HG03139 (cell line): ENCODE measurements at regions not wholly inside any gene's neighbourhood (a gene's known extent, or its start where the extent isn't known, plus 50 kb on each side); places are given as distances from the start of the nearest gene placed in this dataset.
A peak's percentile ranks its signal among the peaks of the same experiment; 100 is the strongest.

Experiments
- ATAC-seq: cut with Tn5 transposase; IDR thresholded peaks from one replicate; pipeline ENCODE4 v1.9.1; 2021; ENCODE audit not compliant: unreplicated experiment

- ATAC-seq: no peak
These were observed 127.7 kb downstream of the DMRTA2 start for GRCh38 chr1:50295566-50295965.

GRCh38 chr1:50292276-50292675 lies 131.0 kb downstream of the DMRTA2 start:
- no peak for ATAC-seq

- peak; percentile 56 for ATAC-seq
These were observed 133.7 kb downstream of the DMRTA2 start for GRCh38 chr1:50289495-50289894.

- ATAC-seq: no peak
These were observed 137.2 kb downstream of the DMRTA2 start for GRCh38 chr1:50285994-50286393.

- ATAC-seq: no peak
These were observed 143.5 kb downstream of the DMRTA2 start for GRCh38 chr1:50279622-50280330.

GRCh38 chr1:50278961-50279360 lies 144.3 kb downstream of the DMRTA2 start:
- ATAC-seq: no peak

- ATAC-seq: no peak
These were observed 144.8 kb downstream of the DMRTA2 start for GRCh38 chr1:50278410-50278809.

GRCh38 chr1:50275566-50275965 lies 147.7 kb downstream of the DMRTA2 start:
- ATAC-seq: no peak

- ATAC-seq: no peak
These were observed 150.3 kb downstream of the DMRTA2 start for GRCh38 chr1:50272912-50273311.

GRCh38 chr1:50271968-50272578 lies 151.2 kb downstream of the DMRTA2 start:
- no peak for ATAC-seq

GRCh38 chr1:50271337-50271736 lies 151.9 kb downstream of the DMRTA2 start:
- no peak for ATAC-seq

- ATAC-seq: no peak
These were observed 152.3 kb downstream of the DMRTA2 start for GRCh38 chr1:50270926-50271325.

GRCh38 chr1:50268049-50268448 lies 155.2 kb downstream of the DMRTA2 start:
- no peak for ATAC-seq

GRCh38 chr1:50266509-50266908 lies 156.7 kb downstream of the DMRTA2 start:
- ATAC-seq: no peak

GRCh38 chr1:50265790-50266314 lies 157.1 kb downstream of the ELAVL4 start:
- no peak for ATAC-seq

- no peak for ATAC-seq
These were observed 155.9 kb downstream of the ELAVL4 start for GRCh38 chr1:50264590-50264989.

- ATAC-seq: no peak
These were observed 153.7 kb downstream of the ELAVL4 start for GRCh38 chr1:50262436-50262835.

- no peak for ATAC-seq
These were observed 153.2 kb downstream of the ELAVL4 start for GRCh38 chr1:50261951-50262350.

GRCh38 chr1:50257940-50258685 lies 149.4 kb downstream of the ELAVL4 start:
- ATAC-seq: no peak

- ATAC-seq: no peak
These were observed 148.3 kb downstream of the ELAVL4 start for GRCh38 chr1:50257029-50257428.
